ENCODE measurements at regions not wholly inside any gene's neighbourhood (a gene's known extent, or its start where the extent isn't known, plus 50 kb on each side); places are given as distances from the start of the nearest gene placed in this dataset.

DNA sequence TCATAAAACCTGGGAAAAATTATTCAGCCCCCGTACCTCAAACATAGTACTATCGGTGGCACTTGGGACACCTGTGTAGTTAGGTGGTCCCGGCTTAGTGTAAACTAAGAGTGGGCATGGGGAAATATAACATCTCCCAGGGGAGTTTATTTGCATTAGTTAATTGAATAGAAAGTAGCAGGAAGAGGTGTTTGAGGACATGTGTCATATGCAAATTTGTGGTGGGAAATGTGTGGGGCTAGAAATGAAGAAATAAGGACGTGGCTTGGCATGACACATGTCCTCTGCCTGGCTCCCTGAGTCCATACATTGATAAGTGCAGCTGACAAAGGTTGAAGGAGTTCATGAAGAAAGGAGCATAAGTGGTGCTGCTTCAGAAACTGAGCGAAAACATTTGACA lies 483.6 kb downstream of the SH2D1A start:
- DNase-seq (ENCODE audit: low read depth) = no peak

DNA sequence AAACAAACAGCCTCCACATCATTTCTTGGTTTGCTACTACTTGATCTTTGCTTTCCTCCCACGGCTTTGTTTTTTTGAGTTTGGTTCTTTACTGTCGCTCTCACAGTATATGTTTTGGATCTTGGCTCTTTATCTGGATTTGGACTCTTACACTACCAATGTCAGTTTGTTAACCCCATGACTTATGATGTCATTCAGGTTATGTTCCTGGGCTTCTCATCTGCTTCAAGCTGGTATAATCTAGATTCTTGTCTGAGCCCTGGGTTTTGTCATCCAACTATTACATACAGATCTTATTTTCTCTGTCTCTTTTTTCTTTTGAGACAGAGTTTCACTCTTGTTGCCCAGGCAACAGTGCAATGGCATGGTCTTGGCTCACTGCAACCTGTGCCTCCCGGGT lies 482.9 kb upstream of the TEX13C start:
- DNase-seq (ENCODE audit: low read depth) = no peak

DNA sequence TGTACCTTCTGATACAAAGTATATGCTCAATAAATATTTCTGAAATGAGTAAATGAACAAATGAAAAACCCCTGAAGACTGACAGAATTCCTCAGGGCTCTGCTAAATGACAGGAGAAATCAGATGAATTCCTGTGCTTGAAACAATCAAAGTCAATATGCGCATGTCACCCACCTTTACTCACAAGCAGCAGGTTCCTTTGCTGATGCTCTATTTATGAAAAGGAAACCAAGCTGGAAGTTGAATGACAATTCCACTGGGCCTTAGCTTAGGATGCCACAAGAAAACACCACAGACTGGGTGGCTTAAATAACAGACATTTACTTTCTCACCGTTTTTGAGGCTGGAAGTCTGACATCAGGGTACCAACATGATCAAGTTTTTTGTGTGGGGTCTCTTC lies 477.5 kb upstream of the TEX13C start:
- DNase-seq (ENCODE audit: low read depth) = no peak

DNA sequence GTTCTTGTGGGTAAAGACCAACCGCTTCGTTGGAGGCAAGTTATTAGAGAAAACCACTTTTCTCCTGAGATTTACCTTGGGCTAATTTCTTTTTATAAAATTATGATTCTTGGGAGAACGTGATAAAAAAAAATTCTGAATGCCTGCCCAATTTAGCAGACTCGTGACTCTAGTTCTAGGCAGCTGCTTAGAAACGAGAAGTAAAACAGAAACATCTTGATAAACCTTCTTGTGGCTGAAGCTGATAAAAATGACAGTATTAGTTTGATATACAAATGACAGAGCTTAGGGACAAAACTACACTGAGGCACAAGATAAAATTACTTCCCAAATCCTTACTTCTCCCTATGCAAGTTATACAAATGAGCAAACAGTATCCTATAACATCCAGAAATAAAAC lies 458.9 kb upstream of the TEX13C start:
- no peak for DNase-seq (ENCODE audit: low read depth)

DNA sequence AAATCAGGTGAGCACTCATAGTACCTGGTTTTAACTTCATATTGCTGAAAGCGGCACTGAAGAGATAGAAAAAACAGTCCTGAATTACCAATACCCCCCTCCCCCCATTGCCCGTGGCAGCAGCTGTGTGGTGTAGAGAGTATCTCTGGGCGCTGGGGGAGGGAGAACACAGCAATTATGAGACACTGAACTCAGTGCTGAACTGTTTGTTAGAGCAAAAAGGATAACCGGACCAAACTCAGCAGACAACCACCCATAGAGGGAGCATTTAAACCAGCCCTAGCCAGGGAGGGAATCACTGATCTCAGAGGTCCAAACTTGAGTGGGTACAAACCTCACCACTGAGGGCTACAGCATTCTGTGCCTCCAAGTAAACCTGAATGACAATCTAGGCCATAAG lies 457.4 kb upstream of the TEX13C start:
- DNase-seq (ENCODE audit: low read depth) = no peak

DNA sequence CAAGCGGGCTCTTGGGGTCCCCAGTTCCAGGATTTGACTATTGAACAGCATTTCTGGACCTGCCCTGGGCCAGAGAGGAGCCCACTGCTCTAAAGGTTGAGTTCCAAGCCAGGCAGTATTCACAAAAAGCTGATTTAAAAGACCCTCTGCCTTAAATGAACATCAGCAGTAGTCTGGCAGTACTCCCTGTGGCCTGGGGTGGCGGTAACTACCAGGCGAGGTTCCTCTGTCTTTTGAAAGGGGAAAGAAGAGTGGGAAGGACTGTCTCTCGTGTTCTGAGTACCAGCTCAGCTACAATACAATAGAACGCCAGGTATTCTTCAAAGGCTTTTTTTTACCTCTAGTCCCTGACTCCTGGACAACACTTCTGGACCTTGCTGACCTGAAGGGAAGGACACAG lies 456.4 kb upstream of the TEX13C start:
- DNase-seq (ENCODE audit: low read depth) = no peak

DNA sequence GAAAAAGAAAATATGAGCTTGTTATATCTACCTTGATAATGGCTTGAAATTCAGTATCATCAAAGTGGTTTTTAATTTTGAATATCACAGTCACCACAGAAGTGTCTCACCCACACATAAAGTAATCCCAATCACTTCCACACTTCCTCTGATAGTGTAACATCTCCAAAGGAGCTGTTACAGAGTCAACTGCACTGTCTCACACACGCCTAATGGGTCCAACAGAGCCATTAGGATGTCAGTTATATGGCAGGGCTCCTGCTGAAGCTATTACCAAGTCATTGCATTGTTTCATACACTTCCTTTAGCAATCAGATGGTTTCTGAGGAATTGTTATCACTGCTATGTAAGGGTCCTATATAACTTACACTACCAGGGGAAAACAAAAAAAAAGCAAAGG lies 432.1 kb upstream of the TEX13C start:
- DNase-seq (ENCODE audit: low read depth) = no peak

DNA sequence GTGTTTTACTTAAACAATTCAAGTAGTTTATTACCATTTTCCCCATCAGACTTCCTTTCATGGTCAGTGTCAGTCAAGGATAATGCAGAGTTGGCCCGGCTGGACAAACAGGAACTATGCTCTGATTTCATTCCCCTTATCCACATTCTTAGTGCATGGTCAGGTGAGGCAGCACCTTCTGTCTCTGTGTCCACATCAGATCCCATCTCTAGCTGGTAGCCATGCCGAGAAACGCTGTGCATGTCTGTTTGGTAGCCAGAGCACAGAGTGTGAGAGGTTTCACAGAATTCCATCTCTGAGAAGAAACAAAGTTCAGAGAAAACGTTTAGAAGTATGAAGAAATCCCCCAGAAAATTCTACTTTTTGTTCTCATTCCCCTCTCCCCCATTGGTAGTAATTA lies 423.7 kb upstream of the TEX13C start:
- DNase-seq (ENCODE audit: low read depth) = no peak

DNA sequence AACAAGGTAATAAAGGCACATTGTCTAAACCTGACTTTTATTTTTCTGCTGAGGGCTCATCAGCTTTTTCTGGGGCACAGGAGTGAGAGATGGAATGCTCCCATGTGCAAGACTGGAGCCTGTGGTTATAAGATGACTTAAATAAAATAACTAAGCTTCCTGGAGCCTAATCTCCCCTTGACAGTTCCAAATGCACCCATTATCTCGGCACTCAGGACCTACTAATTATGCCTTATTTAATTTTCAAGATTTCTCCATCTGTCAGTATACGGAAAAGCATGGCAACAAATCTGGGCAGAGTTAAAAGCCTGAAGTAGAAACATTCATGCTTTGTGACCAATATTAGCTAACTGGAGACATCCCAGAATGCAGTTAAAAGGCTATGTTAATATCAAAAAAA lies 416.7 kb upstream of the TEX13C start:
- DNase-seq (ENCODE audit: low read depth) = no peak

DNA sequence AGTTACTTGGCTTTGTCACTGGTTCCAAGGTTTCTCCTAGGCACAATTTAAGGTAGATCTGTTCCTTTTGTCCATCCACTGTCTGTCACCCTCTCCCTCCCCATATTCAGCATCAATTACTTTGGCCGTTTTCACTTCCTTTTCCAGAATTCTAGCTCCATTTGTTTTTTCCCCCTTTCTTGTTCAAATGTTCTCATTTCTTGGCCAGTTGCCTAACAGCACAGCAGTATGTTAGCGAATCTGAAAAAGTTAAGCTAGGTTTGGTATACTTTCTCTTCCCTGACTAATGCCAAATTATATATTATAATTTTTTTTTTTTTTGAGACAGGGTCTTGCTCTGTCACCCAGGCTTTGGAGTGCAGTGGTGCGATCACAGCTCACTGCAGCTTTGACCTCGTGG lies 409.1 kb upstream of the TEX13C start:
- DNase-seq (ENCODE audit: low read depth) = no peak

DNA sequence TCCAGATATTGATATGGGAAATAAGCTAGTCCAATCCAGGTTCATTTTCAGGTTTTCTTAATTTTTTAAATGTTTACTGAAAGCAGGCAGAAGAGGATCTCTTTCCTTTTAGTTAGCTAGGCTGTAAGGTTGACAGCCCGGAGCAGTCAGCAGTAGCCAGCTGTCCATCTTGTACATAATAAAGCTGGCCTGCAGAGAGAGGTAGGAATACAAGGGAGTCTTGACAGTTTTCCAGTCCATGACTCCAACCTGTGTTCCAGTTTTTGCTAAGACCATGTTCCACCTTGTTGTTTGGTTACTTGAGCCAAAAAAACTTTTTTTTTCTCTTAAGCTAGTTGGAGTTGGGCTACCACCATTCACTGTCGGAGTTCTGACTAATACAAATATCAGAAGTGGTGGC lies 402.7 kb upstream of the TEX13C start:
- DNase-seq (ENCODE audit: low read depth) = no peak

DNA sequence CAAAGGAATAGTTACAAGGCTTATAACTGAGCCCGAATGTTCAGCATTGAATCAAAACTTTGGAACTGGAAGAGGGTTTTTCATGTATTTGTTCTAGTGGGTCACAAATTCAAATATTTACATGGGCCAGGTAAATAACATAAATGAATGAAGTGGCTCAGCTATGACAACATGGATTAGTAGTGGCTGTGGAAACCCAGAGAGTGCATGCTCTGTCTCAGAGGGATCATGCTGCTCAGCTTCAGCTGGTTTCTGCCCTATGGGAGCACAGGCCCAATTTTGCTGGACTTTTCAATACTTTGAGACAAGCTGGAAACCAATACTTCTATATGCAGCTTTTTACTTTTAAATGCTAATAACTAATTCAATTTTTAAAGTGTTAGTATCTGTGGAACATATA lies 394.0 kb upstream of the TEX13C start:
- DNase-seq (ENCODE audit: low read depth) = no peak

DNA sequence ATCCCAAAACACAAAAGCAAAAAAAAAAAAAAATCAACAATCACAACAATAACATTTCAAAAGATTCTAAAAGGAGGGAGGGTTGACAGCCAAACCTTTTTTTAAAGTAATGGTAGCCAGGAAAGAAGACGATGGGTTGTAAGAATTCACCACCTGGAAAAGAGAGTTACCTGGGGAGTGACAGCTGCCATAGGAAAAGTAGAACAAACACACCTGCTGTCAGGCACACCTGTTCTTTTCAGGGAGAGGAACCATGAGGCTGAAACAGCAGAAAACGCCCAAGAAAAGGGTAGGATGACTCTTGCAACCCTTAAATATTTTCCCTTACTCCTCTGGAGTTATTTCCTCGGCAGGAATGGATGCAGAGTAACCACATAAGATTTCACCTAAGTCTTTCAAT lies 388.4 kb upstream of the TEX13C start:
- no peak for DNase-seq (ENCODE audit: low read depth)

DNA sequence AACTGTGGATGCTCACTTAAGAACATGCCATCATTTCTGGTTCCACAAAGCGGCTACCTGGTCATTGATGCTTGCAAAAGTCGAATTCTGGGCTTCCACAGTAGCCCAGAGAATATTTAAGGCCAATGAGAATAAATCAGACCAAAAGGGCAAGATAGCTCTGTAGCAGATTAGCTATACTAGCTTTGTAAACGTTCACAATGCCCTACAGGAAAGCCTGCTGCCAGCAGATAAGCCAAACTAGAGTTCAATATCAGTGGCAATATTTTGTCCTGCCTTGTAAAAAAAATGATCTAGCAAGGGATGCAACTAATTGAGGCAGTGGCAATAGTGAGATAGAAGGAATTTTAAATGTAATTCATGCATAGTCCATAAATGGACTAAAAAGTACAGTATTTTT lies 387.7 kb upstream of the TEX13C start:
- DNase-seq (ENCODE audit: low read depth) = no peak

DNA sequence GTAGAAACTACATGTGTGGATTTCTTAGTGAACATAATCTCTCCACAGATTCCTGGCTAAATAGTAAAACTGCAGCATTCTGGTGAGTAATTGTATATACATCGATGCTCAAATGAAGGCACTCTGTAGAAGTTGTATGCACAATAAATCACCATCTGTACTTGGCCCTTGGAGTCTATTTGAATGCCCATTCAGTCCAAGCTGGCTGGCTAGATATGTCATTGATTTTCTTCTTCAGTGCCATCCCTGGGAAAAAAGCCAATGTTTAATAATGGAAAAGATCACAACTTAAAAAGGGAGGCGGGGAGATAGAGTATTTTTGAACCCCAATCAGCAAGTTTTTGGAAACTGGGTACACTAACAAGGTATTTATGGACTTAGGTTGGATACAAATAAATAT lies 381.0 kb upstream of the TEX13C start:
- DNase-seq (ENCODE audit: low read depth) = no peak

DNA sequence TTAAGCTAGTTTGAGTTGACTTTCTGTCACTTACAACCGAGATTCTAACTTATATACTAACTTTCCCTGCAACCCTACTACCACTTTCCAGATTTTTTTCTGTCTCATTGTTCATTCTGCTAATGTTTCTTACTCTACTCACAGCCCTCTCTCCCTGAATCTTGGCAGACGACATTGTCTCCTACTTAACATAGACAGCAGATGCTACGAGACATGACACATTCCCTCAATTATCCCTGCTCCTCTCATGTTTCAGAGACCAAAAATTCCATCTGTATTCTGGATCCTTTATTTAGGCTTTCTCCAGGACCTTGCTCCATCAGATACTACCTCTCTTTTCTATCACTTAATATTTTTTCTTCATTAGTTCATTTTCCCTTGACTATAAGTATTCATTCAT lies 379.1 kb upstream of the TEX13C start:
- DNase-seq (ENCODE audit: low read depth) = no peak

DNA sequence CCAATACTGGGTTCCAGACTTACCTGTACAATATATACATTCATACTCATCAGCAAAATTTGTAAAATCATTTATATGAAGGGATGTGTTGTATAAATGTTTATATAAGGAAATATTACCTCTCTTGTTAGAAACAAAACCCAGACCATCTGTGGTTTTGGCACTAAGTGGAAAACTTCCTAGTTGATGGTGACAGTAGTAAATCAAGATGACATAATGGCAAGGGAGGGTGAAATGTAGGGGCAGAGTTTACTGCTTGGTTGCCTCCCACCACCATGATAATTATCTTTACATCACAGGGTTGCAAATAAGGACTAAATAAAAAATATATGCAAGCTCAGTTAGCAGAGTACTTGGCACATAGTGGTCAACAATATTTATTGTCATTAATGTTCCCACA lies 365.3 kb upstream of the TEX13C start:
- no peak for DNase-seq (ENCODE audit: low read depth)

DNA sequence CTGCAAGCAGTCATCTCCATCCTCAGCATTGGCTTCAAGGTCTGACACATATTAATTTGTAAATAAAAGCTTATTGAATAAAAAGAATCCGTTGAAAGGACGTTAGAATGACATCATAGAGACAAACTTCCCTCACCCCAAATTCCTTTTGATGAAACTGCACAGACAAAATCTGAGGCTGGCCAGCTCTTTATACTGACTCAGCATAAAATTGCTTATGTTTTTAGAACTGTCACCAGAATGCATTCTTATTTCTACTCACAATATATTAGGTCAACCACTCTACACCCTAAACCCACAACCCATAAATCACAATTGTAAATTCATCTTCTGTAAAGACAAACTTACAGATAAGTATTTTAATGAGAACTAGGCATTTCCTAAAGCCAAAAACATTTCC lies 359.2 kb upstream of the TEX13C start:
- no peak for DNase-seq (ENCODE audit: low read depth)

DNA sequence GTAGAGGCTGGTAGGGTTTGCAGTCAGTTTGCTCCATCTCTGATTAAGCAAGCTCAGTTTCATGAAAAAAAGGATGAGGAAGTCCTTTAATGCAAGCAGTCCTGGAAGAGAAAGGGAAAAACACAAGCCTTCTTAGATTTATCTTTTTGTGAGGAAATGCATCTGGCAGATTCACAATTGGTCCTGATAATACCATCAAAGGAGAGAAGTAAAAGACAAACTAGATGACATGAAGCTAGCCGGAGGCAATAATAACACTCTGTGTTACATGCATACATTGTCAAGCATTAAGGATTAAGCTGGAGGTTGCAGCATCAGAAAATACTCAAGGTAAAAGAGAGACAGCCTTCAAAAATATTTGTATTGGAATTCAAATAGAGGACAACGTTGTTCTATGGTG lies 356.0 kb upstream of the TEX13C start, which contains the start of gene TENM1:
Gene TENM1 (minus strand): TSS at position 101 of the 400 bp plus-strand sequence.
- DNase-seq (ENCODE audit: low read depth) = no peak

DNA sequence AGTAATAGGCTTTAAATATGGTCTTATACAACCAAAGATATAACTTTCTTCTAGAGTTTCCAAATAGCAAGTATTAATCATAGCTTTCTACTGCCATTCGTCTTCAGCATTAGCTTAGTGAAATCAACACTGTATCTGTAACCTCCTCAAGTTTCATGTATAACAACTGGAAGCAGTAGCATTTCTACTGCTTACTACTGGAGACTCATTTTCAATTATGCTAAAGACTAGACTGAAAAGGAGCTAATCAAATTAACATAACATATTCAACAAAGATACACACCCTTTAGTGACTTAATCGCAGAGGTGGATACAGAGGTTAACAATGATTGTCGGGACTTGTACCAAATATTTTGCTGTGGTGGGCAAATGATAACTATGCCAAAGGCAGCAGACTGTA lies 344.2 kb upstream of the TEX13C start:
- no peak for DNase-seq (ENCODE audit: low read depth)

DNA sequence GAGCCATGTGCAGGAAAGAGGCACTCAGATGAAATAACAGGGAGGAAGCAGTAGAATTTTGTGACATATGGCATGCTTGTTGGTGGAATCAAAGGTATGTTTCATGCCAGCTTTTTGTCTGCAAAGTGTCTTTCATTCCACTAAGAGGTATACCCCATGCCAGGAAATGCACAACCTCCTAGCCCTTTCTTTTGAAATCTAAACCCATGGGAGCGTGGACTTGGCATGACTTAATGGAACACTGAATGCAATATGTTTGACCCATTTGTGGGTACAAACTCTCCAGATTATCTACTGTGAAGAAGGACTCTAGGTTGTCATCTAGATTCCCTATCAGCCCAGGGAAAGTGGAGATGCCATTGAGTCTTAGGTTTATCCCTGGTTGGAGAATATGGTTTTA lies 338.3 kb upstream of the TEX13C start:
- no peak for DNase-seq (ENCODE audit: low read depth)

DNA sequence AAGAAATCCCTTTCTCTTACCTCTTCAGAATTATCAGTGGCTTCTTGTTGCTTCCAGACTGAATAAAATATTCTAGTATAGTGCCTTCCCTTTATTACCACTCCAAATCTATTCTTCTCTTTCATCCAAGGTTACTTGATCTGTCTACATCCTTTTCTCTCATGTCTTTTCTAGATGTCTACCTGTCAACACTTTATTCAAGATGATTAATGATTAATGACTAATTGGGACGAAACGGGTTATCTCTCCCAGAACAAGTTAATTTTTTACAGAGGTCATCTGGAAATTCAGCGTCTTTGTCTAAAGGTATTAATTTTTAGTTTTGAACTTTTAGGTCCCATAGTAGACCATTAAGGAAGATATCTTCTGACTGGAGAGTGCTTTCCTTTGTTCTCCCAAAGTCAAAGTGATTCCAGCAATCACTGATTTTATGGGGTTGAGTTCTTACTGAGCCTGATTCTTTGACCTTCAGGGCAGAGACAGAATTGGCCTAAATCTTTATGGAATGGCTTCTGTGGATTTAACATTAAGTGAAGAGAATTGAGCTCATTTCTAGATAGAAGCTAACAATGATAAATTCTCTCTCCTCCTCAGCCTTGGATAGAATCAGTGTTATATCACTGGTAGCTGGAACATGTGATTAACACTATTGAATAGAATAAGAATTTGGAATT lies 335.4 kb upstream of the TEX13C start:
- no peak for DNase-seq (ENCODE audit: low read depth)

DNA sequence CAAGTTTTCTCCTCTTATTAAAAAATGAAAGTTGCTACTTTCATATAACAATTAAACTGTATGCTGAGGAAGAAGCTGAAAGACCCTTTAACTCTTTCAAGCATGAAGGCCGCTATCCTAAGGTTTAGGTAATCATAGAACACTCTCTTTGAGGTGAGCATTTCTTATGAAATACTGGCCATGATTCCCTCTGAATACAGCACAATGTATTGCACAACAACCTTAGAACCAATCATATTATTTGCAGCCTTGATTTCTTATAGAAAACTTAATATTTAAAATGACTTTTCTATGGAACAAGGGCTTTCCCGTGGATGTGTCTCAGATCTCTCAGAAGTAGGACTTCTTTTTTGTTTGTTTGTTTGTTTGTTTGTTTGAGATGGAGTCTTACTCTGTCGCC lies 333.4 kb upstream of the TEX13C start:
- DNase-seq (ENCODE audit: low read depth) = no peak

DNA sequence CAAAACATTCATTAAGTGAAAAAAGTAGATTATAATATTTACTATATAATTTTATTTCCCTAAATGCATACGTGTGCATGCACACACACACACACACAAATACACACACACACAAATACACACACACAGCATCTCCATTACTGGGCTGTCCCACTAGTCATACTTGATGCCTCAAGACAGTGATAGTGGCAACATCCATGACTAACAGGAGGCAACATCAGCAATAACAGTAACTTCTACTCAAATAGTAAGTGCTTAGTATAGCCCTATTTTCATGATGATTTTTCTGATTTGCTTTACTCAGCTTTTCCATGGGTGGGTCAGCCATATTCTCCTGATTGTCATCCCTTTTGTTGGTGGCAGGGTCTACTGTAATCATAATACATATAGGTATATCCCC lies 325.9 kb upstream of the TEX13C start:
- no peak for DNase-seq (ENCODE audit: low read depth)

DNA sequence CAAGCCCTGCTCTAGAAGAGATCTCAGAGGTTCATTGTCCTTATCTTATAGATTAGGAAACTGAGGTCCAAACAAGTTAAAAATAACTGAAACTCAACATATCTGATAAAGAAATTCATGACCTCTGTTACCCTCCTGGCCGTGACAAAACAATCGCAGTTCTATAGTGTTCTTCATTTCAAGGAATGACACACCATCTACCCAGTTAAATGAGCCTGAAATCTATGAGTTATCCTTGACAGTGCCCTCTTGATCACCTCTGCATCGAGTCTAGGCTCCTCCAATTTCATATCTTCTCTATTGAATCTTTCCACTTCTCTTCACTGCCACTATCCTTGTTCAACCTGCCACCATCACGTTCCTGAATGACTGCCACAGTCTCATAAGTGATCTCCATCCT lies 325.3 kb upstream of the TEX13C start:
- DNase-seq (ENCODE audit: low read depth) = no peak

Measured in GM04503 (cell line).